Panc1 (cell line): ENCODE measurements at regions not wholly inside any gene's neighbourhood (a gene's known extent, or its start where the extent isn't known, plus 50 kb on each side); places are given as distances from the start of the nearest gene placed in this dataset.

Experiments used
- ATAC-seq: fragments of 200-7000 bp; cut with Tn5 transposase; 2 replicates; pipeline ENCODE4 v1.9.1; 2020; ENCODE audit warnings: mild to moderate bottlenecking, moderate library complexity
- BruUV-seq: library from RNA; stranded (reverse); fragments of 400-500 nt; replicated peaks from 2 replicates; lab custom pipeline; 2021; lab: Mats Ljungman, UMichigan
- CTCF ChIA-PET: fragments of 300-600 bp; sonication (Branson Sonifier 250); formaldehyde crosslinking; loops from one replicate; lab custom pipeline; 2022; ENCODE audit warnings: antibody characterized with exemption; lab: Charles Lee
- POLR2A ChIA-PET: fragments of 300-600 bp; sonication (Branson Sonifier 250); formaldehyde crosslinking; loops from one replicate; lab custom pipeline; 2022; ENCODE audit warnings: antibody characterized with exemption; lab: Charles Lee
- DNase-seq: peaks from one replicate; pipeline ENCODE4 v3.0.0-alpha.2; 2010; ENCODE audit warnings: low read depth, low spot score
- H3K27ac ChIP-seq: 2 replicates; pipeline ENCODE4 v1.5.1; 2011; ENCODE audit warnings: mild to moderate bottlenecking, low read length, inconsistent platforms
- H3K27me3 ChIP-seq: fragments of 200-500 bp; sonication (Bioruptor generic); 2 replicates; pipeline ENCODE4 v1.6.0; 2014; ENCODE audit warnings: low read length, inconsistent platforms; ENCODE audit not compliant: control insufficient read depth, insufficient read depth
- H3K36me3 ChIP-seq: fragments of 200-500 bp; sonication (Bioruptor generic); 2 replicates; pipeline ENCODE4 v1.5.1; 2014; ENCODE audit warnings: inconsistent platforms, mild to moderate bottlenecking, low read length, moderate library complexity; ENCODE audit not compliant: control insufficient read depth, insufficient read depth
- H3K4me1 ChIP-seq: 2 replicates; pipeline ENCODE4 v1.5.1; 2011; ENCODE audit warnings: inconsistent platforms, mild to moderate bottlenecking, low read length, moderate library complexity; ENCODE audit not compliant: control insufficient read depth, insufficient read depth
- H3K4me3 ChIP-seq, 2 experiments: 2 replicates each; pipeline ENCODE4 v1.5.1; 2011 to 2012; ENCODE audit warnings: low read depth in 2 of 2, low read length in 2 of 2, mild to moderate bottlenecking in 2 of 2, inconsistent platforms in 1 of 2, moderate library complexity in 1 of 2
- H3K9me3 ChIP-seq: fragments of 200-500 bp; sonication (Bioruptor generic); 2 replicates; pipeline ENCODE4 v1.5.1; 2014; ENCODE audit warnings: low read depth, mild to moderate bottlenecking, inconsistent platforms, low read length, moderate library complexity; ENCODE audit not compliant: control insufficient read depth, insufficient read depth
- CTCF ChIP-seq: fragments of 450-650 bp; IDR thresholded peaks from 2 replicates; pipeline ENCODE4 v1.5.1; 2017; ENCODE audit warnings: mild to moderate bottlenecking
- POLR2AphosphoS5 ChIP-seq: IDR thresholded peaks from 2 replicates; pipeline ENCODE4 v1.6.1; 2012; ENCODE audit warnings: mild to moderate bottlenecking, low read depth, low read length, moderate library complexity
- REST ChIP-seq, 2 experiments: IDR thresholded peaks; 2 replicates each; pipeline ENCODE4 v1.6.1; 2011 to 2012; ENCODE audit warnings: low read depth in 2 of 2, control low read depth in 1 of 2, low read length in 1 of 2, mild to moderate bottlenecking in 1 of 2, moderate library complexity in 1 of 2; ENCODE audit not compliant: insufficient read depth in 1 of 2
- SIN3A ChIP-seq: IDR thresholded peaks from 2 replicates; pipeline ENCODE4 v1.6.1; 2012; ENCODE audit warnings: low read depth, mild to moderate bottlenecking, low read length, moderate library complexity, borderline replicate concordance; ENCODE audit not compliant: insufficient read depth
- TCF7L2 ChIP-seq: IDR thresholded peaks from 2 replicates; pipeline ENCODE4 v1.6.1; 2011; ENCODE audit warnings: mild to moderate bottlenecking, low read depth, low read length, inconsistent platforms
- in situ Hi-C: cut with HindIII; loops from 2 replicates; pipeline ENCODE4 v1.10.0; 2016; ENCODE audit warnings: low sequenced_read_pairs, low pct_unique_long_range_greater_than_20kb
- intact Hi-C: fragments of 100-400 bp; cut with micrococcal nuclease; formaldehyde crosslinking; loops from one replicate; pipeline ENCODE4 v1.10.0; 2022; ENCODE audit not compliant: unreplicated experiment

- H3K4me3 ChIP-seq: no peak overlapping the region
- TF ChIP-seq CTCF (no peak), REST (IDR thresholded peaks at IDR 0.05; ENCODE audit: insufficient read depth in 1 of 2, low read depth in 2 of 2, low read length in 1 of 2) (no peak), TCF7L2 (no peak), SIN3A (no peak), POLR2AphosphoS5 (no peak)
- no peaks in the 10 kb centered on the region for H3K36me3 ChIP-seq
- POLR2A ChIA-PET: interaction anchor here (0.6 to 0.7 kb wide), 2 partner anchors 60 to 347 kb away, joined by 3 to 6 read pairs; no protein-coding TSS in a partner anchor
- in situ Hi-C loops (no loop called here), intact Hi-C loops (no loop called here)
- CTCF ChIA-PET: no interaction called here
- ATAC-seq (no peak), DNase-seq (no peak)
- BruUV-seq: no TSS peak
- H3K27ac ChIP-seq: no peak overlapping the region
- H3K4me1 ChIP-seq: peaks cover 15% of the 10 kb centered on the region
- no peaks in the 10 kb centered on the region for H3K27me3 ChIP-seq
- no peaks in the 10 kb centered on the region for H3K9me3 ChIP-seq
These were observed 85.2 kb upstream of the INSIG1 start for GRCh38 chr7:155212301-155213015.

GRCh38 chr7:155213385-155213784 is 84.3 kb upstream of the INSIG1 start:
- Histone ChIP-seq H3K36me3 (no peaks in the 10 kb centered on the region), H3K4me1 (peaks cover 15% of the 10 kb centered on the region), H3K9me3 (no peaks in the 10 kb centered on the region), H3K27me3 (no peaks in the 10 kb centered on the region; the same call in 1 of the 2 replicates), H3K27ac (no peak overlapping the region; the same call in 1 of the 2 replicates), H3K4me3 (no peak overlapping the region)
- no peak for TF ChIP-seq CTCF
- TF ChIP-seq REST (IDR thresholded peaks at IDR 0.05; ENCODE audit: insufficient read depth in 1 of 2, low read depth in 2 of 2, low read length in 1 of 2): no peak
- TF ChIP-seq POLR2AphosphoS5: no peak
- no peak for TF ChIP-seq SIN3A
- TF ChIP-seq TCF7L2: no peak
- BruUV-seq: no TSS peak
- ChIA-PET POLR2A (no interaction called here), CTCF (interaction anchor here (0.8 kb wide), 1 partner anchor 285 kb away, joined by 3 read pairs; no protein-coding TSS in a partner anchor)
- in situ Hi-C loops (no loop called here), intact Hi-C loops (no loop called here)
- ATAC-seq (no peak), DNase-seq (no peak)
